ENCODE measurements at regions not wholly inside any gene's neighbourhood (a gene's known extent, or its start where the extent isn't known, plus 50 kb on each side); places are given as distances from the start of the nearest gene placed in this dataset.

GRCh38 chr21:22925032-22925431 is 1926.8 kb downstream of the NCAM2 start:
- intact Hi-C loops (cut with DNase I): no loop called here
- no peak overlapping the region for H3K27ac ChIP-seq
- no peaks in the 10 kb centered on the region for H3K36me3 ChIP-seq
- ATAC-seq: no peak
- WGBS, 4 donors: 76 to 87% (median 79%) methylated on average over 1 of the region's 1 CpG
- H3K4me1 ChIP-seq: no peaks in the 10 kb centered on the region
- no peak for DNase-seq
- TF ChIP-seq POLR2A (IDR thresholded peaks at IDR 0.05): no peak
- TF ChIP-seq, protein P1, sequence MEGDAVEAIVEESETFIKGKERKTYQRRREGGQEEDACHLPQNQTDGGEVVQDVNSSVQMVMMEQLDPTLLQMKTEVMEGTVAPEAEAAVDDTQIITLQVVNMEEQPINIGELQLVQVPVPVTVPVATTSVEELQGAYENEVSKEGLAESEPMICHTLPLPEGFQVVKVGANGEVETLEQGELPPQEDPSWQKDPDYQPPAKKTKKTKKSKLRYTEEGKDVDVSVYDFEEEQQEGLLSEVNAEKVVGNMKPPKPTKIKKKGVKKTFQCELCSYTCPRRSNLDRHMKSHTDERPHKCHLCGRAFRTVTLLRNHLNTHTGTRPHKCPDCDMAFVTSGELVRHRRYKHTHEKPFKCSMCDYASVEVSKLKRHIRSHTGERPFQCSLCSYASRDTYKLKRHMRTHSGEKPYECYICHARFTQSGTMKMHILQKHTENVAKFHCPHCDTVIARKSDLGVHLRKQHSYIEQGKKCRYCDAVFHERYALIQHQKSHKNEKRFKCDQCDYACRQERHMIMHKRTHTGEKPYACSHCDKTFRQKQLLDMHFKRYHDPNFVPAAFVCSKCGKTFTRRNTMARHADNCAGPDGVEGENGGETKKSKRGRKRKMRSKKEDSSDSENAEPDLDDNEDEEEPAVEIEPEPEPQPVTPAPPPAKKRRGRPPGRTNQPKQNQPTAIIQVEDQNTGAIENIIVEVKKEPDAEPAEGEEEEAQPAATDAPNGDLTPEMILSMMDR (IDR thresholded peaks at IDR 0.05): no peak
- no peak overlapping the region for H3K4me3 ChIP-seq
- peaks cover 0 to 4% (median 0%) of the 10 kb centered on the region in 12 donors for H3K9me3 ChIP-seq
- H3K27me3 ChIP-seq: no peaks in the 10 kb centered on the region

DNA sequence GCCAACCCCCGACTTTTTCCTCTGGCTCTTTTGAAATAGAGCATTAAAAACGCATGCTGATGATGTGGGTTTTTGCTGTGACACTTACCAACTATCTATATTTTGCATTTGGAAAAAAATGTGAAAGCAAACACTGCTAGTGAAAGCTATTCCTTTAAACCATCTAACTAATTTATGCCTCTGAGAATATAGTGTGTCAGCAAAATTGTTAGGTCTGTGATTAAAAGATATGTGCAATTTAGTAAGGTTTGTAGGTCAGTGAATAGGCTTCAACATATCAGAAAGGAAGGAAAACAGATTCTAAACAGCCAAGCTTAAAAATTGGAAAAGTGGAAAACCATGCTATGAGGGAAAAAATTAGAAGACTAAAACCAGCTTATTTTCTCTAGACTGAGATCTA is 1929.3 kb downstream of the NCAM2 start:
- DNase-seq (no peak), ATAC-seq (no peak)
- 70 to 79% (median 77%) methylated on average over 2 of the region's 2 CpGs for WGBS, 4 donors
- intact Hi-C loops (cut with DNase I): no loop called here
- Histone ChIP-seq H3K36me3 (no peaks in the 10 kb centered on the region), H3K9me3 (peaks cover 0 to 17% (median 0%) of the 10 kb centered on the region in 12 donors), H3K27ac (no peak overlapping the region), H3K4me3 (no peak overlapping the region), H3K27me3 (no peaks in the 10 kb centered on the region), H3K4me1 (no peaks in the 10 kb centered on the region)
- TF ChIP-seq, protein P1 (IDR thresholded peaks at IDR 0.05): no peak
- no peak for TF ChIP-seq POLR2A (IDR thresholded peaks at IDR 0.05)

DNA sequence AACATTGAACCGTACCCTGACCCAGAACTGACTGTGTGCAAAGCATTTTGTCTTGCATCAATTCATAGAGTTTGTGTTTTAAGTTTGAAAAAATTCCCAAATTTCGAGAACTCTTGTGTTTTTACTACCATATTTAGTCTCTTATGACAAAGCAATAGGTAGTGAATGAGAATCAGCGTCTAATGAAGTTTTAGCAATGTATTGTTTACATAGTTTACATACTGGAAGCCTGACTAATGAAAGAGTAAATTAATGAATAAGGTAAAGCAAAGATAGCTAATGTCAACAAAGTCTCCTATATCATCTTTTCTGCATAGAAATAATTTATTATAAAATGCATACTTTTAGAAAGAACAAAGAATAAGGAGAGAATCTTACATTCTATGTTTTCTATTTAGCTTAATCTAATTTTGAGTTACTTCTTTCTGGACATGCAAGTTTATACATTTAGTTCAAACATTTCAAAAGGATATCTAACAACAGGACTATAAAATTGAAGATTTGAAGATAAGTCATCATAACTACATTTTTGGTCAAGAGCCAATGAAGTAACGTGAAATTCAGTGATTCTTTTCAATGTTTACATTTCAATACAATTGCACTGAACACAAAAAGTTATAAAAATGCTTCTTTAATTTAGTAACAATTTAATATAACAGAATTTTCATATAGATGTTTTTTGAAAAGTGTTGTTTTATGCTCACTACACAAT is 1943.7 kb downstream of the NCAM2 start:
- Histone ChIP-seq H3K4me1 (no peaks in the 10 kb centered on the region), H3K9me3 (peaks cover 0 to 3% (median 0%) of the 10 kb centered on the region in 12 donors), H3K27ac (no peak overlapping the region), H3K4me3 (no peak overlapping the region), H3K36me3 (no peaks in the 10 kb centered on the region), H3K27me3 (no peaks in the 10 kb centered on the region)
- no peak for DNase-seq
- no peak for ATAC-seq
- WGBS, 4 donors: 70 to 73% (median 72%) methylated on average over 4 of the region's 4 CpGs
- no peak for TF ChIP-seq POLR2A (IDR thresholded peaks at IDR 0.05)
- TF ChIP-seq, protein P1 (IDR thresholded peaks at IDR 0.05): no peak
- intact Hi-C loops (cut with DNase I): no loop called here

DNA sequence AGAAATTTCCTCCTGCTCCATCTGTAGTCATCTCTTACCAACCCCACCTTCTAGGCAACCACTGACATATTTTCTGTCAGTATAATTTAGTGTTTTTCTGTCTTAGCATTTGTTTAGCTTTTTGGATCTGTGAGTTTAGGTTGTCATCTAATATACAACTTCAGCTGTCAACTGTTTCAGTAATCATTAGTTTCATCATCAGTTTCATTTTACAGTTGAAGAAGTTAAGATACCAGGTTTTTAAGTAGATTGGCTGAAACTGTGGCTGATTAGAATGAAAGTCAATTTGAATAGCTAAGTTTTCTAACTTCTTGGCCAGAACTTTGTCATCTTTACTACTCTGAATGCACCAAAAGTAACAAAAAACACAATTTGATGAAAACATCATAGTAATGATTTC is 1957.3 kb downstream of the NCAM2 start:
- Histone ChIP-seq H3K4me3 (no peak overlapping the region), H3K9me3 (no peaks in the 10 kb centered on the region), H3K4me1 (no peaks in the 10 kb centered on the region), H3K27ac (no peak overlapping the region), H3K36me3 (no peaks in the 10 kb centered on the region), H3K27me3 (no peaks in the 10 kb centered on the region)
- TF ChIP-seq, protein P1 (IDR thresholded peaks at IDR 0.05): no peak
- TF ChIP-seq POLR2A (IDR thresholded peaks at IDR 0.05): no peak
- intact Hi-C loops (cut with DNase I): no loop called here
- ATAC-seq (no peak), DNase-seq (no peak)
